H9 (cell line): ENCODE measurements at regions not wholly inside any gene's neighbourhood (a gene's known extent, or its start where the extent isn't known, plus 50 kb on each side); places are given as distances from the start of the nearest gene placed in this dataset.

Experiments
- DNase-seq: peaks from one replicate; pipeline ENCODE4 v3.0.0-alpha.2; 2017
- H2AFZ ChIP-seq: one replicate; pipeline ENCODE4 v1.6.1; 2013; ENCODE audit warnings: mild to moderate bottlenecking, low read length, control low read depth, moderate library complexity
- H2AK5ac ChIP-seq: 2 replicates; pipeline ENCODE4 v1.6.1; 2013; ENCODE audit warnings: low read length, control low read depth, mixed read lengths; ENCODE audit not compliant: insufficient read length
- H2BK120ac ChIP-seq: one replicate; pipeline ENCODE4 v1.6.1; 2013; ENCODE audit warnings: low read depth, mild to moderate bottlenecking, low read length, control low read depth, inconsistent platforms; ENCODE audit not compliant: poor library complexity, severe bottlenecking
- H2BK12ac ChIP-seq: 2 replicates; pipeline ENCODE4 v1.6.1; 2013; ENCODE audit warnings: low read length, control low read depth, mixed read lengths, low read depth; ENCODE audit not compliant: insufficient read length
- H2BK15ac ChIP-seq: 2 replicates; pipeline ENCODE4 v1.6.1; 2013; ENCODE audit warnings: low read depth, low read length, control low read depth
- H2BK20ac ChIP-seq: one replicate; pipeline ENCODE4 v1.6.1; 2013; ENCODE audit warnings: low read depth, mild to moderate bottlenecking, low read length, control low read depth, inconsistent platforms; ENCODE audit not compliant: poor library complexity, severe bottlenecking
- H2BK5ac ChIP-seq: 2 replicates; pipeline ENCODE4 v1.6.1; 2013; ENCODE audit warnings: low read length, control low read depth, mixed read lengths; ENCODE audit not compliant: insufficient read length
- H3K14ac ChIP-seq: 2 replicates; pipeline ENCODE4 v1.6.1; 2013; ENCODE audit warnings: low read length, control low read depth; ENCODE audit not compliant: insufficient read depth
- H3K18ac ChIP-seq: 2 replicates; pipeline ENCODE4 v1.6.1; 2013; ENCODE audit warnings: low read depth, mild to moderate bottlenecking, mixed read lengths, low read length, control low read depth; ENCODE audit not compliant: insufficient read length
- H3K23ac ChIP-seq: 2 replicates; pipeline ENCODE4 v1.6.1; 2013; ENCODE audit warnings: low read length, control low read depth, mixed read lengths, low read depth; ENCODE audit not compliant: insufficient read length
- H3K23me2 ChIP-seq: 2 replicates; pipeline ENCODE4 v1.6.1; 2013; ENCODE audit warnings: low read depth, mild to moderate bottlenecking, mixed read lengths, low read length, control low read depth; ENCODE audit not compliant: insufficient read length, poor library complexity, severe bottlenecking
- H3K27ac ChIP-seq: 2 replicates; pipeline ENCODE4 v1.5.1; 2013; ENCODE audit warnings: low read length, control low read depth, mixed read lengths, low read depth; ENCODE audit not compliant: insufficient read length
- H3K27me3 ChIP-seq: 2 replicates; pipeline ENCODE4 v1.6.1; 2013; ENCODE audit warnings: low read length, control low read depth, inconsistent platforms; ENCODE audit not compliant: insufficient read depth
- H3K4ac ChIP-seq: 2 replicates; pipeline ENCODE4 v1.6.1; 2013; ENCODE audit warnings: low read depth, mild to moderate bottlenecking, control low read depth, inconsistent platforms, low read length, moderate library complexity
- H3K4me1 ChIP-seq: 2 replicates; pipeline ENCODE4 v1.6.1; 2013; ENCODE audit warnings: low read length, control low read depth, inconsistent platforms; ENCODE audit not compliant: insufficient read depth
- H3K4me2 ChIP-seq: 2 replicates; pipeline ENCODE4 v1.6.1; 2013; ENCODE audit warnings: low read length, control low read depth, mixed read lengths; ENCODE audit not compliant: insufficient read length, insufficient read depth
- H3K56ac ChIP-seq: 2 replicates; pipeline ENCODE4 v1.6.1; 2013; ENCODE audit warnings: low read depth, mild to moderate bottlenecking, mixed read lengths, low read length, control low read depth; ENCODE audit not compliant: insufficient read length
- H3K79me1 ChIP-seq: 2 replicates; pipeline ENCODE4 v1.6.1; 2013; ENCODE audit warnings: low read depth, mild to moderate bottlenecking, moderate library complexity, low read length, control low read depth, inconsistent platforms; ENCODE audit not compliant: insufficient read depth, poor library complexity, severe bottlenecking
- H3K79me2 ChIP-seq: 2 replicates; pipeline ENCODE4 v1.6.1; 2013; ENCODE audit warnings: low read length, control low read depth, inconsistent platforms; ENCODE audit not compliant: insufficient read depth
- H3K9ac ChIP-seq: 2 replicates; pipeline ENCODE4 v1.6.1; 2013; ENCODE audit warnings: low read length, control low read depth, mixed read lengths; ENCODE audit not compliant: insufficient read length; ENCODE audit errors: extremely low read depth
- H3K9me3 ChIP-seq: one replicate; pipeline ENCODE4 v1.6.1; 2013; ENCODE audit warnings: low read depth, low read length, inconsistent platforms; ENCODE audit not compliant: control insufficient read depth
- H3T11ph ChIP-seq: one replicate; pipeline ENCODE4 v1.6.1; 2013; ENCODE audit warnings: mild to moderate bottlenecking, low read length, control low read depth, inconsistent platforms
- H4K20me1 ChIP-seq: one replicate; pipeline ENCODE4 v1.6.1; 2013; ENCODE audit not compliant: control insufficient read depth, insufficient read length, insufficient read depth
- H4K5ac ChIP-seq: 2 replicates; pipeline ENCODE4 v1.6.1; 2013; ENCODE audit warnings: low read depth, mild to moderate bottlenecking, mixed read lengths, low read length, control low read depth; ENCODE audit not compliant: insufficient read length
- H4K8ac ChIP-seq: replicated peaks from 2 replicates; pipeline ENCODE4 v1.6.1; 2013; ENCODE audit warnings: low read length, control low read depth, mixed read lengths, low read depth; ENCODE audit not compliant: insufficient read length
- H4K91ac ChIP-seq: 2 replicates; pipeline ENCODE4 v1.6.1; 2013; ENCODE audit warnings: low read depth, mild to moderate bottlenecking, moderate library complexity, mixed read lengths, low read length, control low read depth; ENCODE audit not compliant: insufficient read length
- H3K27ac Mint-ChIP-seq, 3 experiments: 2 replicates in 2 of 3; 3 replicates in 1 of 3; pipeline ENCODE4 v1.8.0; 2020 to 2021; ENCODE audit warnings: mixed read lengths in 3 of 3, mild to moderate bottlenecking in 1 of 3, moderate library complexity in 1 of 3
- H3K27me3 Mint-ChIP-seq: 2 replicates; pipeline ENCODE4 v1.8.0; 2021; ENCODE audit warnings: low read depth, mild to moderate bottlenecking, moderate library complexity, mixed read lengths
- H3K36me3 Mint-ChIP-seq, 3 experiments: 2 replicates in 2 of 3; 3 replicates in 1 of 3; pipeline ENCODE4 v1.8.0; 2020 to 2021; ENCODE audit warnings: low read depth in 3 of 3, mixed read lengths in 3 of 3; ENCODE audit not compliant: insufficient read depth in 1 of 3
- H3K4me1 Mint-ChIP-seq, 2 experiments: 2 replicates each; pipeline ENCODE4 v1.8.0; 2020; ENCODE audit warnings: mixed read lengths in 2 of 2
- H3K4me3 Mint-ChIP-seq, 2 experiments: 2 replicates in 1 of 2; 3 replicates in 1 of 2; pipeline ENCODE4 v1.8.0; 2020 to 2021; ENCODE audit warnings: mild to moderate bottlenecking in 2 of 2, mixed read lengths in 2 of 2, moderate library complexity in 1 of 2
- H3K9me3 Mint-ChIP-seq, 2 experiments: 2 replicates in 1 of 2; 3 replicates in 1 of 2; pipeline ENCODE4 v1.8.0; 2020; ENCODE audit warnings: mild to moderate bottlenecking in 2 of 2, mixed read lengths in 2 of 2, moderate library complexity in 1 of 2
- CTCF ChIP-seq: fragments of 200-600 bp; sonication (generic); conservative IDR thresholded peaks from 3 replicates; pipeline ENCODE4 v1.8.0; 2021; ENCODE audit warnings: antibody characterized with exemption, mild to moderate bottlenecking

- Histone ChIP-seq H3K4ac (no peak overlapping the region), H2BK120ac (no peak overlapping the region), H2AFZ (no peak overlapping the region), H4K91ac (no peak overlapping the region), H2BK5ac (no peak overlapping the region), H3K18ac (no peak overlapping the region), H3K56ac (no peak overlapping the region), H3K23ac (no peak overlapping the region), H2BK15ac (no peak overlapping the region), H3K79me1 (no peaks in the 10 kb centered on the region), H3K9ac (no peak overlapping the region), H3K14ac (no peak overlapping the region), H4K8ac (no peak overlapping the region), H4K5ac (no peak overlapping the region), H3K4me1 (peaks cover 5% of the 10 kb centered on the region; the same call in 1 of the 2 replicates), H2BK20ac (no peak overlapping the region), H3T11ph (no peak overlapping the region), H2BK12ac (no peak overlapping the region), H3K9me3 (no peaks in the 10 kb centered on the region), H3K79me2 (no peaks in the 10 kb centered on the region), H3K27ac (no peak overlapping the region), H3K23me2 (no peaks in the 10 kb centered on the region), H2AK5ac (no peak overlapping the region), H3K27me3 (no peaks in the 10 kb centered on the region), H3K4me2 (no peak overlapping the region), H4K20me1 (no peaks in the 10 kb centered on the region)
- no peak for TF ChIP-seq CTCF
- H3K36me3 Mint-ChIP-seq = peaks cover 3 to 21% (median 12%) of the 10 kb centered on the region in 3 experiments; a peak in 6 of 7 replicates
- no peak overlapping the region for H3K4me3 Mint-ChIP-seq
- H3K9me3 Mint-ChIP-seq = peaks cover 7 to 16% of the 10 kb centered on the region in 2 experiments
- H3K4me1 Mint-ChIP-seq = peaks cover 19 to 23% of the 10 kb centered on the region in 2 experiments
- no peaks in the 10 kb centered on the region for H3K27me3 Mint-ChIP-seq
- H3K27ac Mint-ChIP-seq = no peak overlapping the region
- no peak for DNase-seq
Observed at GRCh38 chr13:90393408-90393807, 954.1 kb upstream of the MIR17HG start.
